ENCODE measurements at regions not wholly inside any gene's neighbourhood (a gene's known extent, or its start where the extent isn't known, plus 50 kb on each side); places are given as distances from the start of the nearest gene placed in this dataset.

DNA sequence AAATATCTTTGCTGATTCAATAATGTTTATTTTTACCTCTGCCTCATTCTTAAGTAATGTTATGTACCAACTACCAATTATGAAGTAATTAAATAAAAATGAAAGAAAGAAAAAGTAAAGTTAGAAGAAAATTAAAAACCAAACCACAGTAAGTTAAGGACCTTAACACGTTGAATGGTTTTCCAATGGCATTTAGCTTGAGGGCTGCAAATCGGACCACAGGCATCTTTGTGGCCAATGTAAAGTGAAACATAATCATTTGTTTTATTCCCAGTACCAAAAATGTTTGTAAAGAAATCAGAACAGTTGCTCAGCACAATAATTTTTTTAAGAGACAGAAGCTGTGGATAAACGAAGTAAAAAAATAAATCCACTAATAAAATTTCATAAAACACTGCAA is 1455.5 kb upstream of the ZEB2 start:
- H3K4me3 ChIP-seq (ENCODE audit: control insufficient read depth in 1 of 7, extremely low read depth in 1 of 7, insufficient read depth in 4 of 7, low read depth in 2 of 7, low read length in 6 of 7), result no peak overlapping the region
- no peaks in the 10 kb centered on the region for H3K36me3 ChIP-seq (ENCODE audit: control insufficient read depth in 4 of 4, insufficient read depth in 4 of 4, low read length in 3 of 4)
- no peaks in the 10 kb centered on the region for H3K9me3 ChIP-seq (ENCODE audit: control extremely low read depth in 1 of 5, control insufficient read depth in 4 of 5, insufficient read depth in 2 of 5, low read depth in 1 of 5, low read length in 4 of 5)
- H3K4me1 ChIP-seq (ENCODE audit: control extremely low read depth in 1 of 4, control insufficient read depth in 4 of 4, insufficient read depth in 4 of 4, low read length in 3 of 4), result no peaks in the 10 kb centered on the region
- ChIA-PET POLR2A (no interaction called here), CTCF (no interaction called here)
- DNase-seq, result no peak
- H3K27ac ChIP-seq (ENCODE audit: insufficient read depth in 1 of 2, low read depth in 1 of 2, low read length in 2 of 2, poor library complexity in 1 of 2, severe bottlenecking in 2 of 2), result no peak overlapping the region
- H3K27me3 ChIP-seq (replicated peaks in 2 of 5; ENCODE audit: control insufficient read depth in 4 of 5, insufficient read depth in 5 of 5, low read length in 4 of 5), result no peaks in the 10 kb centered on the region
- WGBS (ENCODE audit: insufficient coverage), result no CpG with 5 or more reads among the region's 3 CpGs

DNA sequence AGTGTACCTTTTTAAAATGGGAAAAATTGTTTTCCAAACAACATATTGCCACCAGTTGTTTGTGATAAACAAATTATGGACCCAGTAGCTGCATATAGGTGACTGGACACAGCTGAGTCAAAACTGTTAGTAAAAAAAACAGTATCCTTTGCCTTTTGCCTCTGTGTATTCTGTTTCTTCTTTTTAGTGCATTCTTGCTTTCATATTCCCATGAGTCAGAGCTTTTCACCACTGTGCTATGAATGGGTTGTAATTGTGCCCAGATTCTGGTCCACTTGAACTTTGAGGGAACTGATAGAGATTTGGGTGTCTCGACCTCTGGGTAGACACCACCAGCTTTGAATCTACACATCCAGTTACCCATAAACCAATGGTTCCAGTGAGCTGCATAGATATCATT is 1441.9 kb upstream of the ZEB2 start:
- Histone ChIP-seq H3K27me3 (replicated peaks in 2 of 5; ENCODE audit: control insufficient read depth in 4 of 5, insufficient read depth in 5 of 5, low read length in 4 of 5) (no peaks in the 10 kb centered on the region), H3K4me1 (ENCODE audit: control extremely low read depth in 1 of 4, control insufficient read depth in 4 of 4, insufficient read depth in 4 of 4, low read length in 3 of 4) (no peaks in the 10 kb centered on the region), H3K36me3 (ENCODE audit: control insufficient read depth in 4 of 4, insufficient read depth in 4 of 4, low read length in 3 of 4) (no peaks in the 10 kb centered on the region), H3K27ac (ENCODE audit: insufficient read depth in 1 of 2, low read depth in 1 of 2, low read length in 2 of 2, poor library complexity in 1 of 2, severe bottlenecking in 2 of 2) (no peak overlapping the region), H3K9me3 (ENCODE audit: control extremely low read depth in 1 of 5, control insufficient read depth in 4 of 5, insufficient read depth in 2 of 5, low read depth in 1 of 5, low read length in 4 of 5) (peaks cover 0 to 14% (median 0%) of the 10 kb centered on the region in 5 experiments), H3K4me3 (ENCODE audit: control insufficient read depth in 1 of 7, extremely low read depth in 1 of 7, insufficient read depth in 4 of 7, low read depth in 2 of 7, low read length in 6 of 7) (no peak overlapping the region)
- POLR2A ChIA-PET, result no interaction called here
- CTCF ChIA-PET, result interaction anchor here (1.6 kb wide), 1 partner anchor 9 kb away, joined by 3 read pairs; no protein-coding TSS in a partner anchor
- no CpG with 5 or more reads among the region's 1 CpG for WGBS (ENCODE audit: insufficient coverage)
- no peak for DNase-seq

DNA sequence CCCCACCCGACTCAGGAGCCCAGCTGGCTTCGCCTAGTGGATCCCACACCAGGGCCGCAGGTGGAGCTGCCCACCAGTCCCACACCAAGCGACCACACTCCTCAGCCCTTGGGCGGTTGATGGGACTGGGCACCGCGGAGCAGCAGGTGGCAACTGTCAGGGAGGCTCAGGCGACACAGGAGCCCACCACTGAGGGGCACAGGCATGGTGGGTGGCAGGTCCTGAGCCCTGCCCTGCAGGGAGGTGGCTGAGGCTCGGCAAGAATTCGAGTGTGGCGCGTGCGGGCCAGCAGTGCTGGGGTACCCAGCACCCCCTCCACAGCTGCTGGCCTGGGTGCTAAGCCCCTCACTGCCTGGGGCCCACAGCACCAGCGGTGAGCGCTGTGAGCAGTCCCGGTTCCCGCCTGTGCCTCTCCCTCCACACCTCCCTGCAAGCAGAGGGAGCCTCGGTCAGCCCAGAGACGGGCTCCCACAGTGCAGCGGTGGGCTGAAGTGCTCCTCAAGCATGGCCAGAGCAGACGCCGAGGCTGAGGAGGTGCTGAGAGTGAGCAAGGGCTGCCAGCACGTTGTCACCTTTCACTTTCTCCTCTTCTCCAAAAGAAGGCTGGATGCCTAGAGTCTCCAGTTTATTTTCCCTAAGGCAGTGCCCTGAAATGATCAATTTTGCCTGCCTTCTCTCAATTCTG is 1440.7 kb upstream of the ZEB2 start:
- H3K36me3 ChIP-seq (ENCODE audit: control insufficient read depth in 4 of 4, insufficient read depth in 4 of 4, low read length in 3 of 4), result no peaks in the 10 kb centered on the region
- CTCF ChIA-PET, result no interaction called here
- H3K4me3 ChIP-seq (ENCODE audit: control insufficient read depth in 1 of 7, extremely low read depth in 1 of 7, insufficient read depth in 4 of 7, low read depth in 2 of 7, low read length in 6 of 7), result no peak overlapping the region
- no peak overlapping the region for H3K27ac ChIP-seq (ENCODE audit: insufficient read depth in 1 of 2, low read depth in 1 of 2, low read length in 2 of 2, poor library complexity in 1 of 2, severe bottlenecking in 2 of 2)
- 97% methylated on average over 21 of the region's 23 CpGs for WGBS (ENCODE audit: insufficient coverage)
- no peaks in the 10 kb centered on the region for H3K27me3 ChIP-seq (replicated peaks in 2 of 5; ENCODE audit: control insufficient read depth in 4 of 5, insufficient read depth in 5 of 5, low read length in 4 of 5)
- POLR2A ChIA-PET, result no interaction called here
- peaks cover 0 to 14% (median 0%) of the 10 kb centered on the region in 5 experiments for H3K9me3 ChIP-seq (ENCODE audit: control extremely low read depth in 1 of 5, control insufficient read depth in 4 of 5, insufficient read depth in 2 of 5, low read depth in 1 of 5, low read length in 4 of 5)
- no peaks in the 10 kb centered on the region for H3K4me1 ChIP-seq (ENCODE audit: control extremely low read depth in 1 of 4, control insufficient read depth in 4 of 4, insufficient read depth in 4 of 4, low read length in 3 of 4)
- DNase-seq, result no peak

DNA sequence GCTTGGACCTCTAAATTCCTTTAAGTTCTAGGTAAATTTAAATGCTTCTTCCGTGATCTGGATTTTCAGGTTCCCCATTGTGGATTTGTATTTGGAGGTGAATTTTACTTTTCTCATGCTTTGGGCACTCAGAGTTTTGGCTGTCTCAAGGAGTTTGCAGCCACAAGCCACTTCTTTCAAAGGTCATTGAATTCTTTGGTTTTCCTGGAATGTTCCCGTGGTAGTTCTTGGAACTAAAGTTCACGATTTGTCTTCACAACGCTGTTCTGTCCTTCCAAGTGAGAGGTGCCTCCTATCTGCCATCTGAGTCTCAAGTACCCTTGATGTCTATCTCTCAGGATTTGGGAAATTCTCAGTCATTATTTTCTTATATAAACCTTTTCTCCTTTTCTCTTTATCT is 1438.7 kb upstream of the ZEB2 start:
- peaks cover 0 to 14% (median 0%) of the 10 kb centered on the region in 5 experiments for H3K9me3 ChIP-seq (ENCODE audit: control extremely low read depth in 1 of 5, control insufficient read depth in 4 of 5, insufficient read depth in 2 of 5, low read depth in 1 of 5, low read length in 4 of 5)
- H3K4me3 ChIP-seq (ENCODE audit: control insufficient read depth in 1 of 7, extremely low read depth in 1 of 7, insufficient read depth in 4 of 7, low read depth in 2 of 7, low read length in 6 of 7), result no peak overlapping the region
- no peaks in the 10 kb centered on the region for H3K27me3 ChIP-seq (replicated peaks in 2 of 5; ENCODE audit: control insufficient read depth in 4 of 5, insufficient read depth in 5 of 5, low read length in 4 of 5)
- no peaks in the 10 kb centered on the region for H3K36me3 ChIP-seq (ENCODE audit: control insufficient read depth in 4 of 4, insufficient read depth in 4 of 4, low read length in 3 of 4)
- POLR2A ChIA-PET, result no interaction called here
- CTCF ChIA-PET, result interaction anchor here (0.9 kb wide), 1 partner anchor 50 kb away, joined by 3 read pairs; no protein-coding TSS in a partner anchor
- DNase-seq, result no peak
- no peak overlapping the region for H3K27ac ChIP-seq (ENCODE audit: insufficient read depth in 1 of 2, low read depth in 1 of 2, low read length in 2 of 2, poor library complexity in 1 of 2, severe bottlenecking in 2 of 2)
- WGBS (ENCODE audit: insufficient coverage), result 100% methylated on average over 4 of the region's 4 CpGs
- H3K4me1 ChIP-seq (ENCODE audit: control extremely low read depth in 1 of 4, control insufficient read depth in 4 of 4, insufficient read depth in 4 of 4, low read length in 3 of 4), result no peaks in the 10 kb centered on the region

DNA sequence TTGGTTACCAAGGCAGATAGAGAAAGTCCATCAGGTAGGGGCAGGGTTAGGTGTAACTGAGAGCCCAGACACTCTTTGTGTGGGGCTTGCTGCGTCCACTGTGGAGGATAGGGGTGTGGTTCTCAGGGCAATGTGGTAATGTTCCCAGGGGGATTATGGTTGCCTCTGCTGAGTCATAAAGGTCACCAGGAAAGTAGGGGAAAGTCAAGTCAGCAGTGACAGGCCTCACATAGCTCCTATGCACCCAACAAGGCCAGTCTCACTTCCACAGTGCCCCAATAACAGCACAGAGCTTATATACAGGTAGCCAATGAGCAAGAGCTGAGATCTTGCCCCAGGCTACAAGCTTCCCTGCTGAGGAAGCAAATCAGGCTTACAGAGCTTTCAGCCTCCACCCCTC is 1438.0 kb upstream of the ZEB2 start:
- ChIA-PET POLR2A (no interaction called here), CTCF (interaction anchor here (0.9 kb wide), 1 partner anchor 49 kb away, joined by 3 read pairs; no protein-coding TSS in a partner anchor)
- no peak overlapping the region for H3K27ac ChIP-seq (ENCODE audit: insufficient read depth in 1 of 2, low read depth in 1 of 2, low read length in 2 of 2, poor library complexity in 1 of 2, severe bottlenecking in 2 of 2)
- WGBS (ENCODE audit: insufficient coverage), result 0% methylated on average over 1 of the region's 1 CpG
- H3K9me3 ChIP-seq (ENCODE audit: control extremely low read depth in 1 of 5, control insufficient read depth in 4 of 5, insufficient read depth in 2 of 5, low read depth in 1 of 5, low read length in 4 of 5), result peaks cover 0 to 16% (median 0%) of the 10 kb centered on the region in 5 experiments
- DNase-seq, result no peak
- no peaks in the 10 kb centered on the region for H3K27me3 ChIP-seq (replicated peaks in 2 of 5; ENCODE audit: control insufficient read depth in 4 of 5, insufficient read depth in 5 of 5, low read length in 4 of 5)
- H3K4me3 ChIP-seq (ENCODE audit: control insufficient read depth in 1 of 7, extremely low read depth in 1 of 7, insufficient read depth in 4 of 7, low read depth in 2 of 7, low read length in 6 of 7), result no peak overlapping the region
- H3K36me3 ChIP-seq (ENCODE audit: control insufficient read depth in 4 of 4, insufficient read depth in 4 of 4, low read length in 3 of 4), result no peaks in the 10 kb centered on the region
- H3K4me1 ChIP-seq (ENCODE audit: control extremely low read depth in 1 of 4, control insufficient read depth in 4 of 4, insufficient read depth in 4 of 4, low read length in 3 of 4), result no peaks in the 10 kb centered on the region

DNA sequence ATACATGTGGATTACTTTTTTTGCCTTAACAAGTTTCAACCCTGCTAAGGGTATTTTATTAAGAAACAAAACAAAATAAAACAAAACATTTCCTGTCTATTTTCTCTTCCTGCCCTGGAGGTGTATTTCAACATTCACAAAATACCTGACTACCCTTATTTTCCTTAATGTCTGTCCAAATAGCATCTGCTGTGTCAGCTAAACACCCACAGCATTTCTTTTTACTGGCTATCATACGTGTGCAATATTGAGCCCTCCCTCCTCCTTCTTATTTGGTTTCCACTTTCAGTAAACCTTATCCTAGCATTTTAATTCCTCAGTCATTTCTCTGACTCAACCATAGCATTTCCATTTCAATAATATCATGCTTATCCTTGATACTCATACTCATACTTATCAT is 1420.0 kb upstream of the ZEB2 start:
- ChIA-PET POLR2A (no interaction called here), CTCF (no interaction called here)
- WGBS (ENCODE audit: insufficient coverage), result 77% methylated on average over 1 of the region's 1 CpG
- peaks cover 0 to 1% (median 0%) of the 10 kb centered on the region in 5 experiments for H3K9me3 ChIP-seq (ENCODE audit: control extremely low read depth in 1 of 5, control insufficient read depth in 4 of 5, insufficient read depth in 2 of 5, low read depth in 1 of 5, low read length in 4 of 5)
- no peaks in the 10 kb centered on the region for H3K27me3 ChIP-seq (replicated peaks in 2 of 5; ENCODE audit: control insufficient read depth in 4 of 5, insufficient read depth in 5 of 5, low read length in 4 of 5)
- DNase-seq, result no peak
- no peaks in the 10 kb centered on the region for H3K36me3 ChIP-seq (ENCODE audit: control insufficient read depth in 4 of 4, insufficient read depth in 4 of 4, low read length in 3 of 4)
- no peak overlapping the region for H3K27ac ChIP-seq (ENCODE audit: insufficient read depth in 1 of 2, low read depth in 1 of 2, low read length in 2 of 2, poor library complexity in 1 of 2, severe bottlenecking in 2 of 2)
- H3K4me1 ChIP-seq (ENCODE audit: control extremely low read depth in 1 of 4, control insufficient read depth in 4 of 4, insufficient read depth in 4 of 4, low read length in 3 of 4), result no peaks in the 10 kb centered on the region
- no peak overlapping the region for H3K4me3 ChIP-seq (ENCODE audit: control insufficient read depth in 1 of 7, extremely low read depth in 1 of 7, insufficient read depth in 4 of 7, low read depth in 2 of 7, low read length in 6 of 7)

DNA sequence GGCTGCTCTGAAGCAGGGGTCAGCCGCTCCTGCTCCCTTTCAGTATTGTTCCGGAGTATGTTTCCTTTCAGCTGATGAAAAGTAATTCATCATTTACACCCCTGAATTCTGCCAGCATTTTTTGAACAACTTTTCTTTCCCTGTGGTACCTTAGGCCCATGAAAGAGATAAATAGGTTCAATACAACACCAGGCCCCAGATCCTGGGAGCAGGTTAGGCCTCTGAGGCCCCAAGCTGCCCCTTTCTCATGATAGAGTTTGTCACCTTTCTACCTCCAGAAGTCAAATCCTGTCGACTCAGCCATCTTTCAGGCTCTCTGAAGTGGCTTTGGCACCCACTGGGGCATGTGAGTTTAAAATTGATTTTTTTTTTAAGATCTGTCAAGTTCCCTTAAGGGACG is 1415.1 kb upstream of the ZEB2 start:
- H3K4me3 ChIP-seq (ENCODE audit: control insufficient read depth in 1 of 7, extremely low read depth in 1 of 7, insufficient read depth in 4 of 7, low read depth in 2 of 7, low read length in 6 of 7), result no peak overlapping the region
- ChIA-PET CTCF (no interaction called here), POLR2A (no interaction called here)
- WGBS (ENCODE audit: insufficient coverage), result 90% methylated on average over 2 of the region's 4 CpGs
- no peaks in the 10 kb centered on the region for H3K36me3 ChIP-seq (ENCODE audit: control insufficient read depth in 4 of 4, insufficient read depth in 4 of 4, low read length in 3 of 4)
- H3K4me1 ChIP-seq (ENCODE audit: control extremely low read depth in 1 of 4, control insufficient read depth in 4 of 4, insufficient read depth in 4 of 4, low read length in 3 of 4), result no peaks in the 10 kb centered on the region
- no peaks in the 10 kb centered on the region for H3K9me3 ChIP-seq (ENCODE audit: control extremely low read depth in 1 of 5, control insufficient read depth in 4 of 5, insufficient read depth in 2 of 5, low read depth in 1 of 5, low read length in 4 of 5)
- H3K27me3 ChIP-seq (replicated peaks in 2 of 5; ENCODE audit: control insufficient read depth in 4 of 5, insufficient read depth in 5 of 5, low read length in 4 of 5), result no peaks in the 10 kb centered on the region
- no peak overlapping the region for H3K27ac ChIP-seq (ENCODE audit: insufficient read depth in 1 of 2, low read depth in 1 of 2, low read length in 2 of 2, poor library complexity in 1 of 2, severe bottlenecking in 2 of 2)
- DNase-seq, result no peak

Measured in common myeloid progenitor, CD34-positive (primary cell).